ENCODE measurements at regions not wholly inside any gene's neighbourhood (a gene's known extent, or its start where the extent isn't known, plus 50 kb on each side); places are given as distances from the start of the nearest gene placed in this dataset.
A peak's percentile ranks its signal among the peaks of the same experiment; 100 is the strongest.

GRCh38 chr18:64850791-64851190, 701.9 kb upstream of the LINC00305 start:
- H3K4me3 ChIP-seq (ENCODE audit: low read length in 3 of 3), result no peak overlapping the region
- H3K4me1 ChIP-seq (ENCODE audit: control insufficient read depth in 2 of 3, insufficient read depth in 2 of 3, low read depth in 1 of 3, low read length in 3 of 3), result no peaks in the 10 kb centered on the region
- H3K27me3 ChIP-seq (ENCODE audit: control insufficient read depth, insufficient read depth, low read length), result no peaks in the 10 kb centered on the region
- no peak overlapping the region for H3K27ac ChIP-seq (ENCODE audit: low read depth in 2 of 2, low read length in 2 of 2)
- FAIRE-seq (no peak), DNase-seq (peak in 1 of 5 donors; percentile 1)
- intact Hi-C loops (cut with DNase I), result no loop called here
- H3K9me3 ChIP-seq (ENCODE audit: control insufficient read depth in 2 of 3, insufficient read depth in 1 of 3, low read length in 3 of 3), result no peaks in the 10 kb centered on the region
- H3K9ac ChIP-seq (ENCODE audit: low read length in 3 of 3), result no peak overlapping the region
- TF ChIP-seq, protein P1, sequence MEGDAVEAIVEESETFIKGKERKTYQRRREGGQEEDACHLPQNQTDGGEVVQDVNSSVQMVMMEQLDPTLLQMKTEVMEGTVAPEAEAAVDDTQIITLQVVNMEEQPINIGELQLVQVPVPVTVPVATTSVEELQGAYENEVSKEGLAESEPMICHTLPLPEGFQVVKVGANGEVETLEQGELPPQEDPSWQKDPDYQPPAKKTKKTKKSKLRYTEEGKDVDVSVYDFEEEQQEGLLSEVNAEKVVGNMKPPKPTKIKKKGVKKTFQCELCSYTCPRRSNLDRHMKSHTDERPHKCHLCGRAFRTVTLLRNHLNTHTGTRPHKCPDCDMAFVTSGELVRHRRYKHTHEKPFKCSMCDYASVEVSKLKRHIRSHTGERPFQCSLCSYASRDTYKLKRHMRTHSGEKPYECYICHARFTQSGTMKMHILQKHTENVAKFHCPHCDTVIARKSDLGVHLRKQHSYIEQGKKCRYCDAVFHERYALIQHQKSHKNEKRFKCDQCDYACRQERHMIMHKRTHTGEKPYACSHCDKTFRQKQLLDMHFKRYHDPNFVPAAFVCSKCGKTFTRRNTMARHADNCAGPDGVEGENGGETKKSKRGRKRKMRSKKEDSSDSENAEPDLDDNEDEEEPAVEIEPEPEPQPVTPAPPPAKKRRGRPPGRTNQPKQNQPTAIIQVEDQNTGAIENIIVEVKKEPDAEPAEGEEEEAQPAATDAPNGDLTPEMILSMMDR (IDR thresholded peaks at IDR 0.05; ENCODE audit: borderline replicate concordance, extremely low read depth, insufficient read depth), result no peak
- no peaks in the 10 kb centered on the region for H3K36me3 ChIP-seq (ENCODE audit: control insufficient read depth in 2 of 3, insufficient read depth in 3 of 3, low read length in 3 of 3)

DNA sequence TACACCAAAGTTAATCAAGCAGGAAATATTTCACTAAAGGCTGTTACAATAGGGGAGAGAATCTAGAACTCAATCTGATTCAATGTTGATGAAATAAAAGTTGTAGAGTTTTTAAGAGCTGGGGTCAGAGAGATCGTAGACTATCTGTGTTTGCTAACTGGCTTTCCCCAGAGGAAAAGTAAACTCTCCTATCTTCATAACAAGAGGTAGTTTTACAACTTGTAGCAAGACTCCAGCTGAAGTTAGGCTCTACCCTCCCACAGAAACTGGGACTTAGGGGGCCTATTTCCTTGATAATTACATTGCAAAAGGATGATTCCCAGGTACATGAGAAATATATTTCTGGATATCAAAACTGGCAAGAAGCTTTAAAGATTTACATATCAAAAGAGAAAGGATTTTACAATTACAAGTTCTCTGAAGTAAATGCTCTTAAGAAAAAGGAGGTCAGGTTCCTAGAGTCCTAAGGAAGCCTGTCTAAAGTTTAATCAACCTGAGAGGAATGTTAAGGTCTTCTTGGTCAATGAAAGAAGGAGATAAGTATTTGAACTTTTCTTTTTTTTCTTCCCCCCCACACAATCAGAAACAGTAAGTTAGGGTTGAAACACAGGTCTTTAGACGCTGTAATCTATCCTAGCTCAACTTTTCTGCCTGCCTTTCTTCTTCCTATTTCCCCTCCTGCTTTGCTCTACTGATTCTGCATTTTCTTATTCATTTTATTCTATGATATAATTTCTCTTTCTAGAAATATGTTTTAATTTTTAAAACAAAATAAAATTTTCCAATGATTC, 692.2 kb upstream of the LINC00305 start:
- Histone ChIP-seq H3K36me3 (ENCODE audit: control insufficient read depth in 2 of 3, insufficient read depth in 3 of 3, low read length in 3 of 3) (no peaks in the 10 kb centered on the region), H3K27me3 (ENCODE audit: control insufficient read depth, insufficient read depth, low read length) (no peaks in the 10 kb centered on the region), H3K27ac (ENCODE audit: low read depth in 2 of 2, low read length in 2 of 2) (no peak overlapping the region), H3K4me1 (ENCODE audit: control insufficient read depth in 2 of 3, insufficient read depth in 2 of 3, low read depth in 1 of 3, low read length in 3 of 3) (no peaks in the 10 kb centered on the region), H3K9ac (ENCODE audit: low read length in 3 of 3) (no peak overlapping the region), H3K9me3 (ENCODE audit: control insufficient read depth in 2 of 3, insufficient read depth in 1 of 3, low read length in 3 of 3) (no peaks in the 10 kb centered on the region), H3K4me3 (ENCODE audit: low read length in 3 of 3) (no peak overlapping the region)
- TF ChIP-seq, protein P1 (IDR thresholded peaks at IDR 0.05; ENCODE audit: borderline replicate concordance, extremely low read depth, insufficient read depth), result no peak
- intact Hi-C loops (cut with DNase I), result no loop called here
- FAIRE-seq, result no peak
- no peak for DNase-seq

GRCh38 chr18:64810354-64810753, 661.5 kb upstream of the LINC00305 start:
- Histone ChIP-seq H3K9me3 (ENCODE audit: control insufficient read depth in 2 of 3, insufficient read depth in 1 of 3, low read length in 3 of 3) (no peaks in the 10 kb centered on the region), H3K27ac (ENCODE audit: low read depth in 2 of 2, low read length in 2 of 2) (no peak overlapping the region), H3K4me1 (ENCODE audit: control insufficient read depth in 2 of 3, insufficient read depth in 2 of 3, low read depth in 1 of 3, low read length in 3 of 3) (no peaks in the 10 kb centered on the region), H3K27me3 (ENCODE audit: control insufficient read depth, insufficient read depth, low read length) (no peaks in the 10 kb centered on the region), H3K9ac (ENCODE audit: low read length in 3 of 3) (no peak overlapping the region), H3K36me3 (ENCODE audit: control insufficient read depth in 2 of 3, insufficient read depth in 3 of 3, low read length in 3 of 3) (no peaks in the 10 kb centered on the region), H3K4me3 (ENCODE audit: low read length in 3 of 3) (no peak overlapping the region)
- intact Hi-C loops (cut with DNase I), result no loop called here
- no peak for FAIRE-seq
- TF ChIP-seq, protein P1 (IDR thresholded peaks at IDR 0.05; ENCODE audit: borderline replicate concordance, extremely low read depth, insufficient read depth), result no peak
- DNase-seq, result no peak

Data from kidney (tissue), 13 donors.